HG02759 (cell line): ENCODE measurements at regions not wholly inside any gene's neighbourhood (a gene's known extent, or its start where the extent isn't known, plus 50 kb on each side); places are given as distances from the start of the nearest gene placed in this dataset.
"Not testable (repeated sequence)": the region's sequence is repeated elsewhere in the genome, so short reads cannot be mapped to it uniquely, and the experiment has no call there.

Experiments used
- ATAC-seq: cut with Tn5 transposase; IDR thresholded peaks from one replicate; pipeline ENCODE4 v1.9.1; 2021; ENCODE audit warnings: mild to moderate bottlenecking, moderate library complexity; ENCODE audit not compliant: unreplicated experiment

DNA sequence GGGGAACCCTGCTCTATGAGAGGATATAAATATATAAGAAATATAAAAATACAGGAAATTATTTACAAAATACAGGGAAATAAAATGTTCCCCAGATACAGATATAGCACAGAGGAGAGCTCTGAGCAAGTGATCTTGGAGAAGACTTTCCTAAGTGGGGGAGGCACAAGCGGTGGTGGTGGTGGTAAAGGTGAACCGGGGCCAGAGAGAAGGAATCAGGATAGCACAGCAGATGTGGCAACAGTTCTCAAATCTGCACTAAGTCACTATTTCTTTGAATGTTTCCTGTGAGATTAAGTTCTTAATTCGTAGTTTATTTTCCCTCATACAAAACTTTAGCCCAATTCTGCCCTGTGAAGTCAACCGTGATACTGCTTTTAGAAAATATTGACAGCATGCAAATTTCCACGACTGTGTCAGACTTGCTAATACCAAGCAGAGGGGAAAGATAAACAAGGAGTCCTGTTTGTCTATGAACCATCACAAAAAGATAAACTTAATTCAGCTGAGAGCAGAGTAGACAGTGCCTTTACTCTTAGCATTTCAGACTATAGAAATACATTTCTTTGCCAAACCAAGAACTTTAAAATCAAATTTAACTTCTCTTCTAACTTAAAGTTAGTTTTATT, 237.5 kb upstream of the POGK start:
- no peak for ATAC-seq

DNA sequence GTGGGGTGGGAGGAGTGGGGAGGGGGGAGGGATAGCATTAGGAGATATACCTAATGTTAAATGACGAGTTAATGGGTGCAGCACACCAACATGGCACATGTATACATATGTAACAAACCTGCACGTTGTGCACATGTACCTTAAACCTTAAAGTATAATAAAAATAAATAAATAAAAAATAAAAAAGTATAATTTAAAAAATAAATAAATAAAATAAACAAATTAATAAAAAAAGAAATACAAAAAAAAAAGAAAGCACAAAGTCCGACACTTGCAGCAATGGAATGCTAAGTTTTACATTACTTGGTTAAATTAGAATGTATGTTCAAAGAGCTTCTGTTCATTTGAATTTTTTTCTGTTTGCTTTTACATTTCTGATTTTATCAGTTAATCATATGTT, 236.5 kb upstream of the POGK start:
- ATAC-seq: not testable (repeated sequence)

DNA sequence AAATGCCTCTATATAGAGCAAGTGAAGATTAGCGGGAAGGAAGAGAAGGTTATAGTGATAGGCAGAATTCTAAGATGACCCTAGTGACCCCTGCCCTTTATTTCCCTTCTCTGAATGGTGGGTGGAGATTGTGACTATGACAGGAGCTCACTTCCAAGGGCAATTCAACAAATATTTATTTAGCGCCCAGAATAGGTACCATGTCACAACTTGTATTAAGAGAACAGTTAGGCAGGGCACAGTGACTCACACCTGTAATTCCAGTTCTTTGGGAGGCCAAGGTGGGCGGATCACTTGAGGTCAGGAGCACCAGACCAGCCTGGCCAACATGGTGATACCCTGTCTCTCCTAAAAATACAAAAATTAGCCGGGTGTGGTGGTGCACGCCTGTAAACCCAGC, 236.0 kb upstream of the POGK start:
- no peak for ATAC-seq

DNA sequence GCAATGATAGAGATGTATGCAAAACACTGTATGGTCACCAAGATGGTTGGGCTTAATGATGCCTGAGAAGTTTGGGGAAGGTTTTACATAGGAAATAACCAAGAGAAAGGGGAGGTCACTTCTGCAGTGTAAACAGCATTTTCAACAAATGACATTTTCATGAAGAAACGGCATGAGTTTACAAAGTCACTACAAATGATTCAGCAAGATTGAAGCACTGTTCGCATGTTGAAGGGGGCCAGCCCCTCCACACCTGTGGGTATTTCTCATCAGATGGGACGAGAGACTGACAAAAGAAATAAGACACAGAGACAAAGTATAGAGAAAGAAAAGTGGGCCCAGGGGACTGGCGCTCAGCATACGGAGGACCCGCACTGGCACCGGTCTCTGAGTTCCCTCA, 234.1 kb upstream of the POGK start:
- ATAC-seq: no peak

DNA sequence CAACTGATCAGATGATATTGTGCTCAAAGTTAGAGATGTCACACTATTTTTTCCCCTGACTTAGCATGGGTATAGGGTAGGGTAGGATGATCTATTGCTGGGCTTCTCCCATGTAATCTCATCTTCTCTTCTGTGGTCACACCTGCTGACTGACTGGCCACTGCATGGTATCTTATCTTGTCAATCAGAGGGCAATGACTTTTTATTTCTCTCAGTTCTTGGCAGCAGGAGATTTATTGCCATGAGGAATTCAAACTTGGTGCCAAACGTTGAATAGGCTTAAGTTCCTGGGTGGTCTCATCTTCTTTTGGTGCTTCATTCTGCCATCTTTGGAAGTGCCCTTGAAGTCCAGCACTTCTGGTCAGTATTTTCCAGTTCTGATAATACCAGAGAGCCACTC, 226.4 kb upstream of the POGK start:
- no peak for ATAC-seq

DNA sequence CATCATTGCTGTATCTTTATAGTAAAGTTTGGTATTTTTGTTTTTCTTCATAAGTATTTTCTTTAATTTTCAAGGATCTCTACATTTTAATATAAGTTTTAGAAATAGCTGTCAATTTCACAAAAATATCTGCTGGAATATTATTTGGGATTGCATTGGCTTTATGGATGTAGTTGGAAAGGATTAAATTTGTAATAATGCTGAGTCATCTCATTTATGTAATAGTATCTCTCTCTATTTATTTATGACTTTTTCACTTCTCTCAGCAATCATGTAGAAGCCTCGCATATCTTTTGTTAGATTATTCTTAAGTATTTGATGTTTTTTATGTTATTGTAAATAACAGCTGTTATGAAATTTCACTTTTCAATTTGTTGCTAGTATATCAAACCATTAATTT, 223.1 kb upstream of the POGK start:
- ATAC-seq: no peak

DNA sequence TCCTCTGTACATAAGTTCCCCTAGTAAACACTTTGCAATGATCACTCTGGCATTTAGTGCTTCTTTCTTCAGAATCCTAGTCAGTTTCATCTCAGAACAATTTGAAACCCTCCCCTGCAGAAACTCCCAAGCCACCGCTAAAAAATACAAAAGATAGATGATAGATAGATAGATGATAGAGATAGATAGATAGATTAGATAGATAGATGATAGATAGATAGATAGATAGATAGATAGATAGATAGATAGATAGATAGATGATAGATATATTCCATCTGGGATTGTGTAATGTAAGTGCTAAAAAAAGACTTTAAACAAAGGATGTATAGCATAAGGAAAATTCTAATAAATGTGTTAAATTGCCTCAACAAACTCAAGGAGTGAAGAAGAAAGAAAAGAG, 212.6 kb upstream of the POGK start:
- no peak for ATAC-seq

DNA sequence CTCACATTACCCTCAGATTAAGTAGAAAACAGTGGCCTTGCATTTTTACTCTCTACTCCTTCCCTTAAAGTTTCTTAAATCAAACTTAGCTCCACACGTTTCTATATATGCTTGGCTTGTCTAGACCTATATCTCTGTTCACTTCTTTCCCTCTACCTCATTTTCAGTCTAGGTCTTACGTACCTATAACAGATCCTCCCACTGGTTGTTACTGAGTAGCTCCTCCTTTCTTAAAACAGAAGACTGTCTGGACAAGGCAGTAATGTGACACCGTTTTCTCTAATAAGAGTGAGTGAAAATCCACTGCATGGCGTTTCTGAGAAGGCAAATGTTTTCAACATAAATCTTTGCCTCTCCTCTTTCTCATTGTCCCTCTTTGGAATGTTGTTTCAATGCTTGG, 211.7 kb upstream of the POGK start:
- no peak for ATAC-seq

DNA sequence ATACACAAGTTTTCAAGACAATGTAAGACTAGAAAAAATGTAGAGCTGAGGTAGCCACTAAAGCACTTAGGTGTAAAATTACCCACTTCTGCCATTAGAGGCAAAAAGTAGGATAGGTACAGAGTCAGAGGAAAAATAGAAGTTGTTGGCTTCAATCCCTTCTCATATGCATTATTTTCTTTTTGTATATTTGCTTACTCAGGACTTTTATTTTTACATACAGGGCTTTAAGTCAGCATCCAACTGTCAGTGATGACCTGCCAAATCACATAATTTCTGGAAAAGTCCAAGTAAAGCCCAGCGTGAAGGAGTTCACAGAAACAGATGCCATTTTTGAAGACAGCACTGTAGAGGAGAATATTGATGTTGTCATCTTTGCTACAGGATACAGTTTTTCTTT, 211.0 kb upstream of the POGK start:
- ATAC-seq: no peak

DNA sequence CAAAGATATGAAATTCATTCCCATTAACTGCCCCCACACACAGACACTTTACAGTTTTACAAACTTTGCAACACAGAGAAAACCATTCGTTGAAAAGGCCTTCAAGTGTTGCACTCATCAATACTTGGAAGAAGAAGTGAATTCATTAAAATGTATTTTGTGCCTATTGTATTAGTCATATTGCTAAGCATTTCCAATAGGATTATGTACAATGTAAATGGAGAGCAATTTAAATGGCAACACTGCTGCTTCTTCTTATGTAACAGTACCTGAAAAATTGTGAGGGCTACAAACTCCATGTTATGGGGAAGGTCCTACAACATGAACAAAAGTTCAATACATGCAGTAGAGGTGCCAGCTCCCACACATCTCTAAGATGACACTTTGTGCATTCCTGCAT, 209.3 kb upstream of the POGK start:
- ATAC-seq: no peak

DNA sequence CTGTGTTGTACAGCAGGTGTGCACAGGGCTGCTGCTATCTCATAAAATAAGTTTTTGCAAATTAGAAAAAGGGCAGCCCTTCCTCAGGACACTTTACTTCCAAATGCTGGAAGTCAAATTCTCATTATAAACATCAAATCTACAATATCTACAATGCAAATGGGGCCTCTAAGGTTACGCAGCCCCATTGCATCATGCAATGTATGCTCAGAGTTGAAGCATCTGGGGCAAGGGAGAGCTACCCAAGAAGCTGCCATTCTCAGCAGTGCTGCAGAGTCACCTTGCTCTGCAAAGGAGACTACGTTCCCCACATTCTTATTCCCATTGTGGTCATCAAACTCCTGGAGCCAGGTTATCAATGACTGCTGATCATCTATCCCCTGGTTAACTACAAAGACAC, 208.9 kb upstream of the POGK start:
- ATAC-seq: no peak

DNA sequence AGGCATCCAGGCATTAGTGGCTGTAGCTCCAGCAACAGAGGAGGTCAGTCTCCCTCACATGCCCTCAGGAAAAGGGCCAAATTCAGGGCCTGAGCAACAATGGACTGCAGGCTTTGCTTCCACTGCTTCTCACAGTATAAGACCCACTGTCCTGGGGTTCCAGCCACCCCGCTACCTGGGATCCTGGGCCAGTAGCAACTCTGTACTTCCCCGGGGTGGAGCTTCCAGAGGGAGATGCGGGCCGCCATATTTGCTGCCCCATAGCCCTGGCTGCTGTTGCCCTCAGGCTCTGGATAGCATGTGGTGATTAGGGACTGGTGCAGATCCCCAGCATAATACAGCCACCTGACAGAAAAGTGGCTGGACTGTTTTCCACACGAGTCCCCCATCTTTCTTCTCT, 201.1 kb upstream of the POGK start:
- ATAC-seq: no peak

DNA sequence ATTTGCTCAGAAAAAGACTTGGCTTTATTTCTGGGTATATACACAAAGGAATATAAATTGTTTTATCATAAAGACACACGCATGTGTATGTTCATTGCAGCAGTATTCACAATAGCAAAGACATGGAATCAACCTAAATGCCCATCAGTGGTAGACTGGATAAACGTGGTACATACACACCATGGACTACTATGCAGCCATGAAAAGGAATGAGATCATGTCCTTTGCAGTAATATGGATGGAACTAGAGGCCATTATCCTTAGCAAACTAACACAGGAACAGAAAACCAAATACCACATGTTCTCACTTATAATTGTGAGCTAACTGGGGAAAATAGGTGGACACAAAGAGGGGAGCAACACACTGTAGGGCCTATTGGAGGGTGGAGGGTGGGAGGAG, 182.0 kb upstream of the POGK start:
- not testable (repeated sequence) for ATAC-seq

DNA sequence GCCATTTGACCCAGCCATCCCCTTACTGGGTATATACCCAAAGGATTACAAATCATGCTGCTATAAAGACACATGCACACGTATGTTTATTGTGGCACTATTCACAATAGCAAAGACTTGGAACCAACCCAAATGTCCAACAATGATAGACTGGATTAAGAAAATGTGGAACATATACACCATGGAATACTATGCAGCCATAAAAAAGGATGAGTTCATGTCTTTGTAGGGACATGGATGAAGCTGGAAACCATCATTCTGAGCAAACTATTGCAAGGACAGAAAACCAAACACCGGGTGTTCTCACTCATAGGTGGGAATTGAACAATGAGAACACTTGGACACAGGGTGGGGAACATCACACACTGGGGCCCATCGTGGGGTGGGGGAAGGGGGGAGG, 172.5 kb upstream of the POGK start:
- not testable (repeated sequence) for ATAC-seq

DNA sequence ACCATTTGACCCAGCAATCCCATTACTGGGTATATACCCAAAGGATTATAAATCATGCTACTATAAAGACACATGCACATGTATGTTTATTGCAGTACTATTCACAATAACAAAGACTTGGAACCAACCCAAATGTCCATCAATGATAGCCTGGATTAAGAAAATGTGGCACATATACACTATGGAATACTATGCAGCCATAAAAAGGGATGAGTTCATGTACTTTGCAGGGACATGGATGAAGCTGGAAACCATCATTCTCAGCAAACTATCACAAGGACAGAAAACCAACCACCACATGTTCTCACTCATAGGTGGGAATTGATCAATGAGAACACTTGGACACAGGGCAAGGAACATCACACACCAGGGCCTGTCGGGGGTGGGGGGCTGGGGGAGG, 171.7 kb upstream of the POGK start:
- ATAC-seq: not testable (repeated sequence)

DNA sequence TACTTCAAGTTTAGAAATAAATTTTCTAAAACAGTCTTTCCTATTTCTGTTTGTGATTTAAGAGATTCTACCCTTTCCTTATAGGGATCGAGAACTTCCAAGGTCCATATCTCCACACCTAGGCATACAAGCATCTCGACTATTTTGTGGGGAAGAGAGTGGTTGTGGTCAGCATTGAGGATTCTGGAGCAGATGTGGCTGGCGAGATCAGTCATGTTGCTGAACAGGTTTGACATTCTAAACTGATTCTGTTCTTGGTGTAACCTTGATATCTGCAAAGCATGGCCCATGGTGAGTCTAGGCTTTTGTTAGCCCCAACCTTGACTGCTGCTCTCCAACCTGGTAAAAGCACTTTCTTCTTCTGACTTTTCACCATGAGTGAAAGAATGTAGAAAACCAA, 167.6 kb upstream of the POGK start:
- ATAC-seq: no peak

DNA sequence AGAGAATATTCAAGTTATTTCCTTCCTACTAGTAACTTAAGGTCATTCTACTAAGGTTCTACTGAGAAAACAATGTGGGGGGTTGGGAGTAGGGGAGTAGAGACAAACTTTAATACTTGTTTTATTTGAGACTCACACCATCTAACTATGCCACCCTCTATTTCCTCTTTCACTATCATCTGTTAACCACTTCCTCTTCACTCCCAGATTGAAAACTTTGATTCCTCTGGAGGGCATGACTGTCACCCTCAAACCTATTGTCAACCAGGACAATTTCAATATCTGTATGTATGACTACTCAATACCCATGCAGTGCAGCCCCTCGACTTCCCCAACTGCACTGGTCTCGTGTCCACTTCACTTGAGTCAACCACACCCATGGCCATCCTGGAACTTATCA, 165.6 kb upstream of the POGK start:
- ATAC-seq: no peak

DNA sequence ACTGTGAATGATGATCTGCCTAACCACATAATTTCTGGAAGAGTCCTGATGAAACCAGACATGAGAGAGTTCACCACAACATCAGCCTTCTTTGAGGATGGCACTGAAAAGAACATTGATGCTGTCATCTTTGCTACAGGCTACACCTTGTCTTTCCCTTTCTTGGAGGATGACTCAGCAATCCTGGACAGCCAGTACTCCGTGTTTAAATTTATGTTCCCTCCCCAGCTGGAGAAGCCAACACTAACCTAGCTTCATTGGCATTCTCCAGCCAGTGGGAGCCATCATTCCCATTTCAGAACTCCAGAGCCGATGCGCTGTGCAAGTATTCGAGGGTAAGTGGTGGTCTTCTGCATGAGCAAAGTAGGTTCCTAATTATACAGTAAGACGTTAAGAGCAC, 164.1 kb upstream of the POGK start:
- ATAC-seq: no peak

DNA sequence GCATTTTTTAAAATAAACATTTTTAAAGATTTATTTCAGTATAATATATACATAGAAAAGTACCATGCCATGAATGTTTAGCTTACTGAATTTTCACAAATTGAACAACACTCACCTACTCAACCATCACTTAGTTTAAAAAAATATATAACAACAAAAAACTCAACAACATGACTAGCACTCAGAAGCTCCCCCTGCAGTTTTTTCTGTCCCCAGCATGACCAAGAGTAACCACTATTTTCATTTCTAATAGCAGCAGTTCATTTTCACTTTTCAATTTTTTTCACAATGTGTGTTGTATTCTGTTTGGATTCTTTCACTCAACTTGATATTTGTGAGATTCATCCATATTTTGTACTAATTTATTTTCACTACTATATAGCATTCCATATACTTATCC, 162.3 kb upstream of the POGK start:
- no peak for ATAC-seq

DNA sequence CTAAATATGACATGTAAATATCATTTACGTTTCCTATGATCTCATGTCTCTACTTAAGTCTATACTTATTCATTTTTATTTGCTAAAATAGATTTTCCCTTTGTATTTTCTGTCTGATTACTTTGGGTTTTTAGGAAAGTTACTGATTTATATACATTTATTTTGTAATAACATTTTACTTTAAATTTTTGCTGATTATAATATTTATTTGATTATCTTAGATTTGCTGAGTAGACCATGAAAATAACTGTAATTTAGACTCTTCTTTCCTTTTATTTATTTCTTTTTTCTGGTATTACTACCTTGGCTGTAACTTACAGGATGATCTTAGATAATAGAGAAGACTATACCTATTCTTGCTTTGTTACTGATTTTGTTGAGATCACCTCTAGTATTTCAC, 159.9 kb upstream of the POGK start:
- ATAC-seq: no peak

DNA sequence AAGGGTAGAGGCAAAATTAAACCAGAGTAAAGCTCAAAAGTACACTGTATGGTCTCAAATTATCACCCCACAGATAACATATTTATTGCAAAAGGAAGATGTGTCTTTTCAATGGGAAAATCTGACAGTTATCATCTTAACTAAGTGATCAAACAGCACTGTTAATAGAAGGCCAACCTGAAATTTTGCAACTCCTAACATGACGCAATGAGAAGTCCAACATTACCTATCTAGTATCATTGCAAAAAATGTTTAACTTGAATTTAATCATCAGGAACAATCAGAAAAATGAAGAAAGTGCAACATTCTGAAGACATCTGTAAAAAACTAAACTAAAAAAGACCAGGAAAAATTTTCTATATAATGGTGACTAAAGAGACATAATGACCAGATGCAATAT, 156.7 kb upstream of the POGK start:
- ATAC-seq: no peak

DNA sequence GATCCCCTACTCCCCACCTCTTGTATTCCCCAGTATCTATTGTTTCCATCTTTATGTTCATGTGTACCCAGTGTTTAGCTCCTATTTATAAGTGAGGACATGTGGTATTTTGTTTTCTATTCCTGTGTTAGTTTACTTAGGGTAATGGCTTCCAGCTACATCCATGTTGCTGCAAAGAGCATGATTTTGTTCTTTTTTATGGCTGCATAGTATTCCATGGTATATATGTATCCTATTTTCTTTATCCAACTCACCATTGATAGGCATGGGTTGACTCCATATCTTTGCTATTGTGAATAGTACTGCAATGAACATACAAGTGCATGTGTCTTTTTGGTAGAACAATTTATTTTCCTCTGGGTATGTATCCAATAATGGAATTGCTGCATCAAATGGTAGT, 154.6 kb upstream of the POGK start:
- ATAC-seq: not testable (repeated sequence)

DNA sequence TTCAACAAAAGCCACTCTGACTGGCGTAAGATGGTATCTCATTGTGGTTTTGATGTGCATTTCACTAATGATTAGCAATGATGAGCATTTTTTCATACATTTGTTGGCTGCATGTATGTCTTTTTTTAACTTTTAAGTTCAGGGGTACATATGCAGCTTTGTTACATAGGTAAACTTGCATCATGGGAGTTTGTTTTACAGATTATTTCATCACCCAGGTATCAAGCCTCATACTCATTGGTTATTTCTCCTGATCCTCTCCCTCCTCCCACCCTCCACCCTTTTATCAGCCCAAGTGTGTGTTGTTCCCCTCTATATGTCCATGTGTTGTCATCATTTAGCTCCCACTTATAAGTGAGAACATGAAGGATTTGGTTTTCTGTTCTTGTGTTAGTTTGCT, 154.1 kb upstream of the POGK start:
- no peak for ATAC-seq

DNA sequence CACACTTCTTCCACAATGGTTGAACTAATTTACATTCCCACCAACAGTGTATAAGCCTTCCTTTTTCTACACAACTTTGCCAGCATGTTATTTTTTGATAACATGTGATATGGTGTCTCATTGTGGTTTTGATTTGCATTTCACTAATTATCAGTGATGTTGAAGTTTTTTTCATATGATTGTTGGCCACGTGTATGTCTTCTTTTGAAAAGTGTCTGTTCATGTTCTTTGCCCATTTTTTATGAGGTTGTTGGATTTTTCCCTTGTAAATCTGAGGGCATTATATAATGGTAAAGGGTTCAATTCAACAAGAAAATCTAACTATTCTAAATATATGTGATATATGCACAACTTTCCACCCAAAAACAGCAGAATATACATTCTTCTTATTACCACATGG, 153.4 kb upstream of the POGK start:
- ATAC-seq: not testable (repeated sequence)
